T-cell (primary cell): ENCODE measurements at regions not wholly inside any gene's neighbourhood (a gene's known extent, or its start where the extent isn't known, plus 50 kb on each side); places are given as distances from the start of the nearest gene placed in this dataset.

Experiments
- ATAC-seq, 4 experiments: fragments of 200-7000 bp in 3 of 4; fragments of 150-1000 bp in 1 of 4; cut with Tn5 transposase; replicated peaks in 1 of 4; 1 replicate in 3 of 4; 2 replicates in 1 of 4; pipeline ENCODE4 v1.10.0; 2021; ENCODE audit warnings: moderate library complexity in 3 of 4, mild to moderate bottlenecking in 2 of 4, moderate number of reproducible peaks in 1 of 4
- CTCF ChIA-PET, 2 donors: fragments of 300-600 bp; sonication (Branson Sonifier 250); formaldehyde crosslinking; loops; one replicate each; lab custom pipeline; 2022; ENCODE audit warnings: antibody characterized with exemption in 2 of 2; lab: Charles Lee
- POLR2A ChIA-PET, 2 donors: fragments of 300-600 bp; sonication (Branson Sonifier 250); formaldehyde crosslinking; loops; one replicate each; lab custom pipeline; 2022; ENCODE audit warnings: antibody characterized with exemption in 2 of 2; lab: Charles Lee
- DNase-seq, 35 experiments: peaks; one replicate each; pipeline versions ENCODE4 v3.0.0 to v3.0.0-alpha.2; 2013 to 2023
- H3K27ac ChIP-seq: one replicate; pipeline ENCODE4 v1.5.1; 2013; ENCODE audit warnings: low read length
- H3K27me3 ChIP-seq, 2 experiments: replicated peaks in 1 of 2; 1 replicate in 1 of 2; 2 replicates in 1 of 2; pipeline versions ENCODE4 v1.6.1 to v1.7.0; 2013; ENCODE audit warnings: low read length in 1 of 2, mixed read lengths in 1 of 2; ENCODE audit not compliant: control insufficient read depth in 2 of 2, insufficient read depth in 2 of 2; ENCODE audit errors: extremely low read depth in 1 of 2
- H3K36me3 ChIP-seq, 2 donors: 1 replicate in 1 of 2; 2 replicates in 1 of 2; pipeline versions ENCODE4 v1.6.1 to v1.7.0; 2013; ENCODE audit warnings: low read length in 1 of 2; ENCODE audit not compliant: control insufficient read depth in 2 of 2, insufficient read depth in 1 of 2; ENCODE audit errors: extremely low read depth in 1 of 2
- H3K4me1 ChIP-seq, 2 experiments: 1 replicate in 1 of 2; 2 replicates in 1 of 2; pipeline versions ENCODE4 v1.6.1 to v1.7.0; 2013; ENCODE audit warnings: low read length in 2 of 2, mixed read lengths in 1 of 2; ENCODE audit not compliant: insufficient read depth in 2 of 2, control insufficient read depth in 1 of 2; ENCODE audit errors: extremely low read depth in 1 of 2
- H3K4me3 ChIP-seq, 2 donors: 1 replicate in 1 of 2; 2 replicates in 1 of 2; pipeline versions ENCODE4 v1.5.1 to v1.7.0; 2013; ENCODE audit warnings: mild to moderate bottlenecking in 2 of 2, low read length in 1 of 2, moderate library complexity in 1 of 2; ENCODE audit not compliant: control insufficient read depth in 1 of 2; ENCODE audit errors: extremely low read depth in 1 of 2
- H3K9me3 ChIP-seq: 2 replicates; pipeline ENCODE4 v1.7.0; 2013
- H3K27ac Mint-ChIP-seq, 2 donors: one replicate each; pipeline ENCODE4 v1.8.0; 2020 to 2021; ENCODE audit warnings: mild to moderate bottlenecking in 2 of 2, mixed read lengths in 2 of 2
- H3K27me3 Mint-ChIP-seq, 2 donors: one replicate each; pipeline ENCODE4 v1.8.0; 2021 to 2022; ENCODE audit warnings: mixed read lengths in 2 of 2
- H3K36me3 Mint-ChIP-seq: one replicate; pipeline ENCODE4 v1.8.0; 2021; ENCODE audit warnings: mixed read lengths
- H3K4me1 Mint-ChIP-seq, 3 donors: one replicate each; pipeline ENCODE4 v1.8.0; 2020 to 2022; ENCODE audit warnings: mixed read lengths in 3 of 3, mild to moderate bottlenecking in 1 of 3
- H3K4me3 Mint-ChIP-seq, 3 donors: one replicate each; pipeline ENCODE4 v1.8.0; 2020 to 2022; ENCODE audit warnings: mild to moderate bottlenecking in 3 of 3, mixed read lengths in 3 of 3, moderate library complexity in 3 of 3
- H3K9me3 Mint-ChIP-seq, 3 donors: one replicate each; pipeline ENCODE4 v1.8.0; 2020 to 2022; ENCODE audit warnings: mixed read lengths in 3 of 3
- WGBS: methylation state at CpG from one replicate; pipeline ENCODE4 v1.1.5; 2013; ENCODE audit warnings: missing lambda C conversion rate; ENCODE audit not compliant: insufficient coverage; 5-methylcytosine and 5-hydroxymethylcytosine counted together

- no peaks in the 10 kb centered on the region for H3K4me1 Mint-ChIP-seq
- CTCF ChIA-PET, result interaction anchor here (0.5 to 0.7 kb wide), 2 partner anchors 9 to 940 kb away, joined by 3 read pairs; no protein-coding TSS in a partner anchor
- H3K9me3 ChIP-seq, result no peaks in the 10 kb centered on the region
- no peak overlapping the region for H3K4me3 Mint-ChIP-seq
- H3K36me3 Mint-ChIP-seq, result no peaks in the 10 kb centered on the region
- 80% methylated on average over 1 of the region's 4 CpGs for WGBS
- no peaks in the 10 kb centered on the region for H3K4me1 ChIP-seq
- ATAC-seq (no peak), DNase-seq (no peak)
- no peaks in the 10 kb centered on the region for H3K27me3 ChIP-seq
- H3K27ac Mint-ChIP-seq, result no peak overlapping the region
- no peaks in the 10 kb centered on the region for H3K36me3 ChIP-seq
- no peak overlapping the region for H3K27ac ChIP-seq
- no peak overlapping the region for H3K4me3 ChIP-seq
- H3K9me3 Mint-ChIP-seq, result no peaks in the 10 kb centered on the region
- POLR2A ChIA-PET, result no interaction called here
- no peaks in the 10 kb centered on the region for H3K27me3 Mint-ChIP-seq
Measured at GRCh38 chr2:66695226-66695735, 260.4 kb downstream of the MEIS1 start.

- POLR2A ChIA-PET, result interaction anchor here in 1 of 2 donors (0.6 kb wide), 1 partner anchor 250 kb away, joined by 3 read pairs; no protein-coding TSS in a partner anchor
Measured at GRCh38 chr2:66696374-66696773, 261.4 kb downstream of the MEIS1 start.

GRCh38 chr2:66696886-66697285 is 262.0 kb downstream of the MEIS1 start:
- no peak overlapping the region for H3K4me3 Mint-ChIP-seq
- DNase-seq (no peak), ATAC-seq (no peak)
- H3K9me3 ChIP-seq, result no peaks in the 10 kb centered on the region
- H3K4me1 Mint-ChIP-seq, result no peaks in the 10 kb centered on the region
- H3K27ac ChIP-seq, result no peak overlapping the region
- no peak overlapping the region for H3K27ac Mint-ChIP-seq
- H3K4me3 ChIP-seq, result no peak overlapping the region
- no peaks in the 10 kb centered on the region for H3K36me3 ChIP-seq
- POLR2A ChIA-PET, result no interaction called here
- no peaks in the 10 kb centered on the region for H3K4me1 ChIP-seq
- WGBS, result no CpG with 5 or more reads among the region's 4 CpGs
- CTCF ChIA-PET, result no interaction called here
- H3K9me3 Mint-ChIP-seq, result no peaks in the 10 kb centered on the region
- no peaks in the 10 kb centered on the region for H3K27me3 ChIP-seq
- no peaks in the 10 kb centered on the region for H3K27me3 Mint-ChIP-seq
- H3K36me3 Mint-ChIP-seq, result no peaks in the 10 kb centered on the region

More at GRCh38 chr2:66696374-66696773, 261.4 kb downstream of the MEIS1 start:
- no peaks in the 10 kb centered on the region for H3K27me3 ChIP-seq
- H3K27ac Mint-ChIP-seq, result no peak overlapping the region
- no peak for ATAC-seq
- no peaks in the 10 kb centered on the region for H3K4me1 Mint-ChIP-seq
- no peaks in the 10 kb centered on the region for H3K36me3 ChIP-seq
- H3K4me1 ChIP-seq, result no peaks in the 10 kb centered on the region
- no CpG with 5 or more reads among the region's 7 CpGs for WGBS
- H3K9me3 ChIP-seq, result no peaks in the 10 kb centered on the region
- no peaks in the 10 kb centered on the region for H3K36me3 Mint-ChIP-seq
- no peak for DNase-seq
- H3K27me3 Mint-ChIP-seq, result no peaks in the 10 kb centered on the region
- H3K9me3 Mint-ChIP-seq, result no peaks in the 10 kb centered on the region
- CTCF ChIA-PET, result no interaction called here
- no peak overlapping the region for H3K4me3 ChIP-seq
- H3K27ac ChIP-seq, result no peak overlapping the region
- H3K4me3 Mint-ChIP-seq, result no peak overlapping the region

- POLR2A ChIA-PET, result no interaction called here
- Histone ChIP-seq H3K4me3 (no peak overlapping the region), H3K27me3 (no peaks in the 10 kb centered on the region), H3K36me3 (no peaks in the 10 kb centered on the region), H3K9me3 (no peaks in the 10 kb centered on the region), H3K4me1 (no peaks in the 10 kb centered on the region), H3K27ac (no peak overlapping the region)
- Mint-ChIP-seq H3K27me3 (no peaks in the 10 kb centered on the region), H3K36me3 (no peaks in the 10 kb centered on the region), H3K4me3 (no peak overlapping the region), H3K27ac (no peak overlapping the region), H3K4me1 (no peaks in the 10 kb centered on the region), H3K9me3 (no peaks in the 10 kb centered on the region)
- no peak for DNase-seq
- CTCF ChIA-PET, result no interaction called here
- ATAC-seq, result no peak
- WGBS, result no CpG with 5 or more reads among the region's 4 CpGs
Measured at GRCh38 chr2:66697366-66697765, 262.4 kb downstream of the MEIS1 start.

GRCh38 chr2:66698091-66698490 is 263.2 kb downstream of the MEIS1 start:
- Mint-ChIP-seq H3K4me1 (no peaks in the 10 kb centered on the region), H3K9me3 (no peaks in the 10 kb centered on the region), H3K4me3 (no peak overlapping the region), H3K27me3 (no peaks in the 10 kb centered on the region), H3K36me3 (no peaks in the 10 kb centered on the region), H3K27ac (no peak overlapping the region)
- H3K4me1 ChIP-seq, result no peaks in the 10 kb centered on the region
- no peaks in the 10 kb centered on the region for H3K36me3 ChIP-seq
- ATAC-seq, result no peak
- no peak overlapping the region for H3K27ac ChIP-seq
- H3K9me3 ChIP-seq, result no peaks in the 10 kb centered on the region
- no peak overlapping the region for H3K4me3 ChIP-seq
- 90% methylated on average over 1 of the region's 3 CpGs for WGBS
- no peak for DNase-seq
- POLR2A ChIA-PET, result no interaction called here
- H3K27me3 ChIP-seq, result no peaks in the 10 kb centered on the region
- CTCF ChIA-PET, result no interaction called here

GRCh38 chr2:66698576-66699239 is 263.8 kb downstream of the MEIS1 start:
- ChIA-PET POLR2A (no interaction called here), CTCF (interaction anchor here in 1 of 2 donors (0.6 kb wide), 1 partner anchor 1027 kb away, joined by 10 read pairs; no protein-coding TSS in a partner anchor)
- H3K4me1 Mint-ChIP-seq, result no peaks in the 10 kb centered on the region
- H3K4me3 ChIP-seq, result no peak overlapping the region
- no peaks in the 10 kb centered on the region for H3K36me3 ChIP-seq
- no peaks in the 10 kb centered on the region for H3K9me3 ChIP-seq
- no peaks in the 10 kb centered on the region for H3K27me3 ChIP-seq
- no peaks in the 10 kb centered on the region for H3K36me3 Mint-ChIP-seq
- no peaks in the 10 kb centered on the region for H3K9me3 Mint-ChIP-seq
- WGBS, result no CpG with 5 or more reads among the region's 5 CpGs
- H3K4me1 ChIP-seq, result no peaks in the 10 kb centered on the region
- ATAC-seq, result no peak
- no peak overlapping the region for H3K27ac ChIP-seq
- H3K27me3 Mint-ChIP-seq, result no peaks in the 10 kb centered on the region
- H3K27ac Mint-ChIP-seq, result no peak overlapping the region
- H3K4me3 Mint-ChIP-seq, result no peak overlapping the region
- DNase-seq, result no peak
